Limb (tissue), 2 donors: ENCODE measurements at regions not wholly inside any gene's neighbourhood (a gene's known extent, or its start where the extent isn't known, plus 50 kb on each side); places are given as distances from the start of the nearest gene placed in this dataset.
A peak's percentile ranks its signal among the peaks of the same experiment; 100 is the strongest.

Source experiments
- DNase-seq, 2 donors: peaks; one replicate each; pipeline ENCODE4 v3.0.0-alpha.2; 2016; ENCODE audit errors: extremely low spot score in 2 of 2

- DNase-seq, result no peak
Measured at GRCh38 chr5:149441986-149442385, 62.9 kb upstream of the IL17B start.

- DNase-seq, result no peak
Measured at GRCh38 chr5:149441194-149441753, 62.2 kb upstream of the IL17B start.

- DNase-seq, result no peak
Measured at GRCh38 chr5:149439899-149440542, 60.9 kb upstream of the IL17B start.

DNA sequence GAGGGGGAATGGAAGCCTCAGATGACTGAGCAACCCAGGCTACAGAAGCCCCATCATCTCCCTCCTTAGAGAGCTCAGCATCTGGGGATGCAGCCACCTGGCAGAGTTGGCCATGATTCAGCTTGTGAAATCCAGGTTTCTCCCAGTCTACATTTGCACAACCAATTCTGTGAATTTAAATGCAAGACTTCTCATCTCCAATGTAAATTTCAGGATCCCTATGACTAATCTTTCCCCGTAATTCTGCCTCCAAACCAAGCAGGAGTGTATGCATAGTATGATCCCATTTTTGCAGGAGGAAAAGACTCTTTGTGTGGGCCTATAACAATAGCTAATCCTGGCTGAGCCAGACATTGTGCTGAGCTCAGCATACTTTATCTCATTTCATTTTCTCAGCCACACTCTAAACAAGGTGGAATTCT lies 59.6 kb upstream of the IL17B start:
- no peak for DNase-seq

DNA sequence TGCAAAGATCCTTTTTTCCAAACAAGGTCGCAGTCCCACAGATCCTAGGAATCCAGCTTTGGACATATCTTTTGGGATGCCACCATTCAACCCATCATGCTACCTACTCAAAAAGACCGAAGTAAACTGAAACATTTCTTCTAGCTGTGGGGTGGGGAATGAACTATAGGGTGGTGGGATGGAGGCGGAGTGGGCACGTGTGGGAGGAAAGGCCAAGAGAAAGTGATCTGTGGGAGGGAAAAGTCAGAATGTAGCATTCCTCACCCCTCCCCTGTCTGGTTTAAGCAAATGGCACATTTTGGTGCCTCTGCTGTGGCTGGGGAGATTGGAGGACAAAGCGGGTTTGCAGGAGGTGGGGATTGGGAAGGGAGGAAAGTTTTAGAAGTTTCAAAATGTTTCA lies 59.2 kb upstream of the IL17B start:
- no peak for DNase-seq

DNA sequence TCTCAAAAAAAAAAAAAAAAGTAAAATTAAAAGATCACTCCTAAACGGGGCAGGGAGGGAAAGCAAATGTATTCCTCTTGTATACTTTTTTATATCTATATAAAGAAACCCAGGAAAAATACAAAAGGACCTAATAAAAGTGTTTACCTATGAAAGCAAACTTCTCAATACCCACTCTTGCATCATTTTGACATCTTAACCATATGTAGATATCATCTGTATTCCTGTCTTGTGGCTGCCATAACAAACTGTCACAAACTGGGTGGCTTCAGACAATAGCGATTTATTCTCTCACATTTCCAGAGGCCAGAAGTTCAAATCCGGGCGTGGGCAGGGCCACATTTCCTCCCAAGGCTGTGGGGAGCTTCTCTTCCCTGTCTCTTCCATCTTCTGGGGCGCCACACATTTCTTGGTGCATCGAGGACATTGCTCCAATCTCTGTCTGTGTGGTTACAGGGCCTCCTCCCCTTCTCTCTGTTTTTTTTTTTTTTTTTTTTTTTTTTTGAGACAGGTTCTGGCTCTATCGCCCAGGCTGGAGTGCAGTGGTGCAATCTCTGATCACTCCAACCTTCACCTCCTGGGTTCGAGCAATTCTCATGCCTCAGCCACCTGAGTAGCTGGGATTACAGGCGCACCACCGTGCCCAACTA lies 58.4 kb upstream of the IL17B start:
- no peak for DNase-seq

- DNase-seq, result no peak
Measured at GRCh38 chr5:149435660-149436059, 56.6 kb upstream of the IL17B start.

DNA sequence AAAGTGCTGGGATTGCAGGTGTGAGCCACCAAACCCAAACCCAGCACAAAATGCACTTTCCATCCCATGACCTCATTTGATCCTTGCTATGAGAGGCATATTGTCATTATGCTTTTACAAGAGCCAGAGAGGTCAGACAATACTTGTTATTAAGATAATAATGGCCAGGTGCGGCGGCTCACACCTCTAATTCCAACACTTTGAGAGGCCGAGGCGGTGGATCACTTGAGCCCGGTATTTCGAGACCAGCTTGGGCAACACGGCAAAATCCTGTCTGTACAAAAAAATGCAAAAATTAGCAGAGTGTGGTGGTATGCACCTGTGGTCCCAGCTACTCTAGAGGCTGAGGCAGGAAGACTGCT lies 55.9 kb upstream of the IL17B start:
- no peak for DNase-seq

GRCh38 chr5:149434162-149435014 lies 55.3 kb upstream of the IL17B start:
- peak; percentile 63 to 81 for DNase-seq

GRCh38 chr5:149433524-149434131 lies 54.5 kb upstream of the IL17B start:
- no peak for DNase-seq

DNA sequence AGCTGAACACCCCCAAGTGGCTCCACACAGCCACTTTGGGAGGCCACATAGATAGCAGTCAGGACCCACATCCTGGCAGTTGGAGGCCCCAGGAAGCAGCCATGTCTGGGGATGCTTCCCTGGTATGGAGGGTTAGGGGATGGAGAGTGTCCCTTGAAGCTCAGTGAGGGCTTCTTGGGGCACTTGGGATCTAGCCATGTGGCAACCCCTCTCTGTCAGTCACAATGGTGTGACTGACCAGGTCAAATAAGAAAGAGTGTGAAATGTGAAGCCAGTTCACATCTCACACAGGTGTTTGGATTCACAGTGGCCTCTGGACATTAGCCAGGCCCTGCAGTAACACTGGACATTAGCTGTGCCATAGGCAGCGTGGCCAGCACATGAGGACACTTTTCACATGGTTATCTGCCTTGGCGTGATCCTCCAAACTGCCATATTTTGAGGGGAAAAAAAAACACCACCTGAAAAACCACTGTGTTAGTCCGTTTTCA lies 53.9 kb upstream of the IL17B start:
- no peak for DNase-seq

GRCh38 chr5:149432376-149432775 lies 53.3 kb upstream of the IL17B start:
- no peak for DNase-seq

DNA sequence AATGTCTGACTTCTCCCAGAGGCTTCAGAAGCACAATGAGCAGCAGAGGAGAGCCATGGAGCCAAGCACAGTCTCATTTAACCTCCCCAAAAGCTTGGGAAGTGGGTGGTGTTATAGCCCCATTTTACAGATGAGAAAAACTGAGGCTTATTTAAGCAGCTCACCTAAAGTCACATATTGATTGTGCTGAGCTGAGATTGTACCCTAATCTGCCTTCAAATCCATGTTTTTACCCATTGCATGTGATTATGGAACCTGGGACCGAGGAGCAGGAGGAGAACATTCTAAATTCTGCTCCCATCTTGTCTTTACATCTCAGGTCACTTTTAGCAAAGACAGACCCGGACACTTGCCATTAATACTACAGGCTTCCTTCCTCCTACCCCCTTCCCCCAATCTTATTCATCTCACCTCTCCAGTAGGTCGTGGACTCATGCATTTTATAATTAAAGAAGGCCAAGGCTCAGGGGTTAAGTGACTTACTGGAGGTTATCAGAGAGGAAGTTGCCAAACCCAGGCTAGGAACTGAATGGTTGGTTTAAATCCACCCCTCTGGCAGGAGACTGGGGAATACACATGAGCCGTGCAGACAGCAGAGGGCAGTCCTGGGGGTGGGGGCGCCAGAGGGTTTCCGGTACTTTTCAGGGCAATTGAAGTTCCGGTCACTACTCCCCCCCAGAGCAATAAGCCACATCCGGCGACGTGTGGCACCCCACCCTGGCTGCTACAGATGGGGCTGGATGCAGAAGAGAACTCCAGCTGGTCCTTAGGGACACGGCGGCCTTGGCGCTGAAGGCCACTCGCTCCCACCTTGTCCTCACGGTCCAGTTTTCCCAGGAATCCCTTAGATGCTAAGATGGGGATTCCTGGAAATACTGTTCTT lies 51.0 kb upstream of the IL17B start:
- DNase-seq, result no peak
